HL-60 (cell line): ENCODE measurements at regions not wholly inside any gene's neighbourhood (a gene's known extent, or its start where the extent isn't known, plus 50 kb on each side); places are given as distances from the start of the nearest gene placed in this dataset.

Source experiments
- DNase-seq, 2 experiments: peaks; one replicate each; pipeline ENCODE4 v3.0.0-alpha.2; 2010 to 2020; ENCODE audit warnings: low read depth in 1 of 2, low spot score in 1 of 2
- H3K27ac ChIP-seq: fragments of 250-450 bp; sonication (Bioruptor Pico); replicated peaks from 2 replicates; pipeline ENCODE4 v1.5.1; 2020; ENCODE audit warnings: mild to moderate bottlenecking, moderate library complexity
- H3K27me3 ChIP-seq: fragments of 250-450 bp; sonication (Bioruptor Pico); 2 replicates; pipeline ENCODE4 v1.5.1; 2021; ENCODE audit warnings: mild to moderate bottlenecking, moderate library complexity; ENCODE audit not compliant: insufficient read depth, poor library complexity, severe bottlenecking
- H3K4me3 ChIP-seq: replicated peaks from 2 replicates; pipeline ENCODE4 v1.5.1; 2011; ENCODE audit warnings: mild to moderate bottlenecking, control low read depth, low read length; ENCODE audit not compliant: insufficient read depth
- CTCF ChIP-seq: IDR thresholded peaks from one replicate; pipeline ENCODE4 v1.5.1; 2011; ENCODE audit warnings: low read length, control low read depth, inconsistent platforms; ENCODE audit not compliant: insufficient read depth
- GABPA ChIP-seq: IDR thresholded peaks from 2 replicates; pipeline ENCODE4 v1.6.1; 2012; ENCODE audit warnings: low read depth
- POLR2AphosphoS5 ChIP-seq: IDR thresholded peaks from 2 replicates; pipeline ENCODE4 v1.6.1; 2012; ENCODE audit warnings: low read depth
- SPI1 ChIP-seq: IDR thresholded peaks from 2 replicates; pipeline ENCODE4 v1.6.1; 2012; ENCODE audit warnings: low read depth, mild to moderate bottlenecking, borderline replicate concordance
- TF ChIP-seq, protein P1 (sequence below): IDR thresholded peaks from 2 replicates; pipeline ENCODE4 v1.6.1; 2012; ENCODE audit warnings: low read depth; ENCODE audit not compliant: insufficient replicate concordance

DNA sequence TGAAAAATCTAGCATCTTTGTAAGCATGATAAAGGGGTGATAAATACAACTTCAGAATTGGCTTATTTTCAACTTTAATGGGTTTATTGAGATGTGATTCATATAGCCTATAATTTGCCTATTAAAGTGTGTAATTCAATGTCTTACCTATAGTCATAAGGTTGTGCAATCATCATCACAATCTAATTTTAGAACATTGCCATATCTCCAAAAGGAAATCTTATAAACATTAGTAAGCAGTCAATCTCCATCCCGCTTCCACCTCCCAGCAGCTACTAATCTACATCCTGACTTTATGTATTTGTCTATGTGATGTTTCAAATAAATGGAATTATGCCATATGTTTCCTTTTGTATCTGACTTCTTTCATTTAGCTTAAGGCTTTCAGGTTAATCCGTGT, 145.2 kb upstream of the KLHL1 start:
- no peak overlapping the region for H3K27ac ChIP-seq
- TF ChIP-seq, protein P1, sequence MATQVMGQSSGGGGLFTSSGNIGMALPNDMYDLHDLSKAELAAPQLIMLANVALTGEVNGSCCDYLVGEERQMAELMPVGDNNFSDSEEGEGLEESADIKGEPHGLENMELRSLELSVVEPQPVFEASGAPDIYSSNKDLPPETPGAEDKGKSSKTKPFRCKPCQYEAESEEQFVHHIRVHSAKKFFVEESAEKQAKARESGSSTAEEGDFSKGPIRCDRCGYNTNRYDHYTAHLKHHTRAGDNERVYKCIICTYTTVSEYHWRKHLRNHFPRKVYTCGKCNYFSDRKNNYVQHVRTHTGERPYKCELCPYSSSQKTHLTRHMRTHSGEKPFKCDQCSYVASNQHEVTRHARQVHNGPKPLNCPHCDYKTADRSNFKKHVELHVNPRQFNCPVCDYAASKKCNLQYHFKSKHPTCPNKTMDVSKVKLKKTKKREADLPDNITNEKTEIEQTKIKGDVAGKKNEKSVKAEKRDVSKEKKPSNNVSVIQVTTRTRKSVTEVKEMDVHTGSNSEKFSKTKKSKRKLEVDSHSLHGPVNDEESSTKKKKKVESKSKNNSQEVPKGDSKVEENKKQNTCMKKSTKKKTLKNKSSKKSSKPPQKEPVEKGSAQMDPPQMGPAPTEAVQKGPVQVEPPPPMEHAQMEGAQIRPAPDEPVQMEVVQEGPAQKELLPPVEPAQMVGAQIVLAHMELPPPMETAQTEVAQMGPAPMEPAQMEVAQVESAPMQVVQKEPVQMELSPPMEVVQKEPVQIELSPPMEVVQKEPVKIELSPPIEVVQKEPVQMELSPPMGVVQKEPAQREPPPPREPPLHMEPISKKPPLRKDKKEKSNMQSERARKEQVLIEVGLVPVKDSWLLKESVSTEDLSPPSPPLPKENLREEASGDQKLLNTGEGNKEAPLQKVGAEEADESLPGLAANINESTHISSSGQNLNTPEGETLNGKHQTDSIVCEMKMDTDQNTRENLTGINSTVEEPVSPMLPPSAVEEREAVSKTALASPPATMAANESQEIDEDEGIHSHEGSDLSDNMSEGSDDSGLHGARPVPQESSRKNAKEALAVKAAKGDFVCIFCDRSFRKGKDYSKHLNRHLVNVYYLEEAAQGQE, result no peak
- TF ChIP-seq GABPA (no peak), POLR2AphosphoS5 (no peak), CTCF (no peak), SPI1 (no peak)
- no peak for DNase-seq
- no peaks in the 10 kb centered on the region for H3K27me3 ChIP-seq
- no peak overlapping the region for H3K4me3 ChIP-seq

GRCh38 chr13:70249332-70250064, 141.2 kb upstream of the KLHL1 start:
- Histone ChIP-seq H3K4me3 (no peak overlapping the region), H3K27ac (no peak overlapping the region), H3K27me3 (no peaks in the 10 kb centered on the region)
- no peak for TF ChIP-seq GABPA
- no peak for DNase-seq

GRCh38 chr13:70237131-70237530, 128.9 kb upstream of the KLHL1 start:
- Histone ChIP-seq H3K27me3 (no peaks in the 10 kb centered on the region), H3K4me3 (no peak overlapping the region), H3K27ac (no peak overlapping the region)
- TF ChIP-seq CTCF (no peak), POLR2AphosphoS5 (no peak), SPI1 (no peak), GABPA (no peak)
- TF ChIP-seq, protein P1, result no peak
- no peak for DNase-seq

DNA sequence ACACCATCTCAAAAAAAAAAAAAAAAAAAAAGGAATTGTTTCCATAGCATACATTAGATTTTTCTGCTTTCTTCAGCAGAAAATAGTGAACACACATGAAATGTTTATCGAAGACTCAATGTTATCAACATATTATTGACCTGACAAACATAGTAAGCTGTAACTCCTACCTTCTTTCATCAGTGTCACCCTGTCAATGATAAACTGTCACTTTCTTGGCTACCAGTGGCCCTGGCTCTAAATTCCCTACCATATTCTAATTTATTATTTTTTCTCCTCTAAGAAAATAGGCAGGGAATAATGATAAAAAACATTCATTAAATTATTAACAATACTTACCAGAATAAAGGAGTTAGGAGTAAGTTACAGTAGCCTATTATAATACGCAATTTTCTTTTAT, 127.3 kb upstream of the KLHL1 start:
- no peaks in the 10 kb centered on the region for H3K27me3 ChIP-seq
- no peak for TF ChIP-seq CTCF
- TF ChIP-seq SPI1, result no peak
- no peak for TF ChIP-seq GABPA
- TF ChIP-seq, protein P1, result no peak
- TF ChIP-seq POLR2AphosphoS5, result no peak
- H3K4me3 ChIP-seq, result no peak overlapping the region
- no peak for DNase-seq
- no peak overlapping the region for H3K27ac ChIP-seq
